ENCODE measurements at regions not wholly inside any gene's neighbourhood (a gene's known extent, or its start where the extent isn't known, plus 50 kb on each side); places are given as distances from the start of the nearest gene placed in this dataset.

DNA sequence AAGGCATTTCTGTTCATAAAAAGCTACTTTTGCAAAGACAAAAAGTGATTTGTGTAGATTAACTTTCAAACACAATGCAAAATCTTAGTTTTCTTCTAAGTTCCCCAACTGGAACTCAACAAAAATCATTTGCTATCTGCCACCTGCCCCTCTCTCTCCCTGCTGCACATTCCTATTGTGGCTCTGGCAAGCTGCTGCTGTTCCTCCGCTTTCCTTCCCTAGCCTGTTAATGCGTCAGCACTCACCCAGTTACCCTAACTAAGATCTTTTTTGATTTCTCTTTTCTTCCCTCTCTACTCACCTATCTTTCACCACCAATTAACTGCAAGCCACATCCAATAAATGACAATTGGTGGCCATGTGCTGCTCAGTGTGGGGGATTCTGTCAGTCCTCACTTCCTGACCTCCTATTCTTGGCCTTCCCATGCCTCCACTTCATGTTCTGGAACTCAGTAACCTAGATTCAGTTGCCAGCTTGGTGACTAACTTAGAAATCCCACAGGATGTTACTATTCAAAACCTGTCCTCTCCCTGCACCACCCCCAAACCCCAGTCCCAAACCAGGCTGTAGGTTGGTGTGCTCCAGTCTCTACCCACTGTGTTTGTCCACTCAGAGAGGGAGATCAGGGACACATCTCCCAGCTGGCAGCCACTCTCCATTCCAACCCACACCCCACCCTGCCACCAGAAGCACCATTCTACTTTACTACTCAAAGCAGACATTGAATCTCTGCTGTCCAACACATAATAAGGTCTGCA lies 140.2 kb upstream of the CTTNBP2 start:
- H3K27me3 ChIP-seq (replicated peaks), result no peaks in the 10 kb centered on the region
- DNase-seq, result no peak
- in situ Hi-C loops (cut with HindIII; ENCODE audit: low pct_ligation_motif_present, low sequenced_read_pairs), result no loop called here
- TF ChIP-seq, protein P1, sequence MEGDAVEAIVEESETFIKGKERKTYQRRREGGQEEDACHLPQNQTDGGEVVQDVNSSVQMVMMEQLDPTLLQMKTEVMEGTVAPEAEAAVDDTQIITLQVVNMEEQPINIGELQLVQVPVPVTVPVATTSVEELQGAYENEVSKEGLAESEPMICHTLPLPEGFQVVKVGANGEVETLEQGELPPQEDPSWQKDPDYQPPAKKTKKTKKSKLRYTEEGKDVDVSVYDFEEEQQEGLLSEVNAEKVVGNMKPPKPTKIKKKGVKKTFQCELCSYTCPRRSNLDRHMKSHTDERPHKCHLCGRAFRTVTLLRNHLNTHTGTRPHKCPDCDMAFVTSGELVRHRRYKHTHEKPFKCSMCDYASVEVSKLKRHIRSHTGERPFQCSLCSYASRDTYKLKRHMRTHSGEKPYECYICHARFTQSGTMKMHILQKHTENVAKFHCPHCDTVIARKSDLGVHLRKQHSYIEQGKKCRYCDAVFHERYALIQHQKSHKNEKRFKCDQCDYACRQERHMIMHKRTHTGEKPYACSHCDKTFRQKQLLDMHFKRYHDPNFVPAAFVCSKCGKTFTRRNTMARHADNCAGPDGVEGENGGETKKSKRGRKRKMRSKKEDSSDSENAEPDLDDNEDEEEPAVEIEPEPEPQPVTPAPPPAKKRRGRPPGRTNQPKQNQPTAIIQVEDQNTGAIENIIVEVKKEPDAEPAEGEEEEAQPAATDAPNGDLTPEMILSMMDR (IDR thresholded peaks at IDR 0.05; ENCODE audit: low read depth, low read length, missing control alignments), result no peak
- H3K36me3 ChIP-seq (replicated peaks), result no peaks in the 10 kb centered on the region
- H3K27ac ChIP-seq, result no peak overlapping the region
- no peak overlapping the region for H3K4me3 ChIP-seq (ENCODE audit: low read depth, low read length)

DNA sequence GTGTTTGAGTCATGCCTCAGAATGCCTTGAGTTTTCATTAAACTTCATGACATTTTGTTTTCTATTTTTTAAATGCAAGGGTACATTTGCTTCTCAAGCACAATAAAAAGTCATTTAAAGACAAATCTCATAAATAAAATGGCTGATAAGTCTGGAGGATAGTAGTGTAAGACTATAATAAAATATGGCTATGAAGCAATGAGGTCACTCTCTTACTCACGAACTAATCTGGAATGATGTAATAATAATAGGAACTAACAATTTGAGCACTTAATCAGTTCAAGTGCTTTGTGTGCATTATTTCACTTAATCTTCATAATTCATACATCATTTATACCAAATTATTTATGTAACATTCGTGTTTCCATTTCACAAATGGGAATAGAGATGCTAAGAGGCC lies 149.3 kb upstream of the CTTNBP2 start:
- no peak overlapping the region for H3K4me3 ChIP-seq (ENCODE audit: low read depth, low read length)
- TF ChIP-seq, protein P1 (IDR thresholded peaks at IDR 0.05; ENCODE audit: low read depth, low read length, missing control alignments), result no peak
- in situ Hi-C loops (cut with HindIII; ENCODE audit: low pct_ligation_motif_present, low sequenced_read_pairs), result no loop called here

DNA sequence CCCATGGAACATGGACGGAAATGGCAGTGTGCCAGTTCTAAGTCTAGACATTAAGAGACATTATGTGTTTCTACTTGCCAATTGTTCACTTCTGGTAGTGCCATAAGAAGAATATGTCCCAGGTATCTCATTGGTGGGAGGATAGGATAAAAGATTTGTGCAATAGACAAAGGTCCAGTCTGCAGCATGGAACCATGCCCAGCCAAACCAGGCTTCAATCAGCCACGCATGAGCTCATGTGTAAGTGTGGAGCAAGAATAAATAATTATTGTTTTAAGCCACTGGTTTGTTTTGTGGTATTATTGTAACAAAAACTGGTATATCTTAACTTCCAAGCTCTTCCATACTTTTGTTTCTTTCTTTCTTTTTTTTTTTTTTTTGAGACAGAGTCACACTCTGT lies 153.6 kb upstream of the CTTNBP2 start:
- DNase-seq, result no peak

More for the DNA sequence above, 149.3 kb upstream of the CTTNBP2 start:
- H3K27me3 ChIP-seq (replicated peaks), result no peaks in the 10 kb centered on the region
- no peaks in the 10 kb centered on the region for H3K36me3 ChIP-seq (replicated peaks)
- H3K27ac ChIP-seq, result no peak overlapping the region
- DNase-seq, result no peak

DNA sequence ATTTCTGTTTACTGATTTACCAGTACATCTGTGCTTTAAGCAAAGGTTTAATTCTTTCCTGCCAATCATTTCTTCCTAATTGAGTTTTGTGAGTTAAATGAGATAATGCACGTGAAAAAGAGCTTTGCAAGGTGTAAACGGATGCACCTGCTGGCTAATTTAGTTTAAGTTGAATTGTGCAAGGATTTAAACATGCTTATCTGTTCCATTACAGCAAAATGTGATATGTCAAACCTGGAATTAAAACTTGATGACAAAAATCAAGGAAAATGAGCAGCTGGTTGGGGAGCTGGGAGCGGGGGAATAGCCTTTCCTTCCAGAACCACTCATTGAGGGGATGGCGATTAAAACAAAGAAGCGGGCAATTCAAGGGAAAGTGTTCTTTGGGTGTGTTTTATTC lies 155.0 kb upstream of the CTTNBP2 start:
- in situ Hi-C loops (cut with HindIII; ENCODE audit: low pct_ligation_motif_present, low sequenced_read_pairs), result no loop called here
- Histone ChIP-seq H3K4me3 (ENCODE audit: low read depth, low read length) (no peak overlapping the region), H3K27me3 (replicated peaks) (no peaks in the 10 kb centered on the region), H3K27ac (no peak overlapping the region), H3K36me3 (replicated peaks) (no peaks in the 10 kb centered on the region)
- TF ChIP-seq, protein P1 (IDR thresholded peaks at IDR 0.05; ENCODE audit: low read depth, low read length, missing control alignments), result no peak
- DNase-seq, result no peak

More for the DNA sequence above, 153.6 kb upstream of the CTTNBP2 start:
- no peaks in the 10 kb centered on the region for H3K27me3 ChIP-seq (replicated peaks)
- H3K4me3 ChIP-seq (ENCODE audit: low read depth, low read length), result no peak overlapping the region
- H3K36me3 ChIP-seq (replicated peaks), result no peaks in the 10 kb centered on the region
- in situ Hi-C loops (cut with HindIII; ENCODE audit: low pct_ligation_motif_present, low sequenced_read_pairs), result no loop called here
- TF ChIP-seq, protein P1 (IDR thresholded peaks at IDR 0.05; ENCODE audit: low read depth, low read length, missing control alignments), result no peak
- H3K27ac ChIP-seq, result no peak overlapping the region

DNA sequence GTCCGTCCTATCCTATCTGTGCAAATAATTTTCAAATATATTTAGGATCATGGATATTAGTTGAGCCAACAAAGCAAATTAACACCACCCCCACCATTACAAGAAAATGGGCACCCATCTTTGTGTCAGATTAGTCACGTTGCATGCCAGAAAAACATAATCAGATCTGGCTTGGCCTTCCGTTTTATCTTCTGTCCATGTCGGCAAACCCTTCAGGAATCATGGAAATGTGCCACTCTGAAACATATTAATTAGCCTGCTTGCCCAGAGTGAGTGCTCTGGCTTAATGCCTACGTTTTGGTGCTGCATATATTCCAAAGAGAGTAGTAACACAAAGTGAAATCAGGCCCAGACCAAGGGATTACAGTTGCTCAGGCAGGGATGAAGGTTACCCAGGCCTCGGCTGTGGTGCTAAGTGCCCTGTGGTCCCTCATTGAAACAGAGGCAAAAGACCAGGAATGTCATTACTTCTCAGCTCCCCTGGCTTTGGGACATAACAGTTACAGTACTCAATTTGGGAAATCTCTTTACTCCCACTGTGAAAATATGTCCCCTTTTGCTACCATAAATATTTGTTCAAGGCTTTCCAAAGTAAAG lies 154.0 kb upstream of the LSM8 start:
- DNase-seq, result no peak
- in situ Hi-C loops (cut with HindIII; ENCODE audit: low pct_ligation_motif_present, low sequenced_read_pairs), result no loop called here
- Histone ChIP-seq H3K27ac (no peak overlapping the region), H3K4me3 (ENCODE audit: low read depth, low read length) (no peak overlapping the region), H3K27me3 (replicated peaks) (no peaks in the 10 kb centered on the region), H3K36me3 (replicated peaks) (no peaks in the 10 kb centered on the region)
- TF ChIP-seq, protein P1 (IDR thresholded peaks at IDR 0.05; ENCODE audit: low read depth, low read length, missing control alignments), result no peak
